IPS-18c (cell line): ENCODE measurements at regions not wholly inside any gene's neighbourhood (a gene's known extent, or its start where the extent isn't known, plus 50 kb on each side); places are given as distances from the start of the nearest gene placed in this dataset.

ENCODE experiments used
- H3K4me3 ChIP-seq: 2 replicates; pipeline ENCODE4 v1.7.0; 2013; ENCODE audit warnings: low read depth, mild to moderate bottlenecking, low read length, moderate library complexity; ENCODE audit not compliant: insufficient read depth
- H3K9me3 ChIP-seq: one replicate; pipeline ENCODE4 v1.6.1; 2013; ENCODE audit warnings: mild to moderate bottlenecking, low read length, moderate library complexity; ENCODE audit not compliant: control insufficient read depth, insufficient read depth

GRCh38 chr16:88292007-88292970 lies 90.5 kb upstream of the ZNF469 start:
- H3K4me3 ChIP-seq, result no peak overlapping the region
- H3K9me3 ChIP-seq, result no peaks in the 10 kb centered on the region

- H3K9me3 ChIP-seq, result no peaks in the 10 kb centered on the region
- no peak overlapping the region for H3K4me3 ChIP-seq
Measured at GRCh38 chr16:88293097-88293496, 89.7 kb upstream of the ZNF469 start.

- no peak overlapping the region for H3K4me3 ChIP-seq
- no peaks in the 10 kb centered on the region for H3K9me3 ChIP-seq
Measured at GRCh38 chr16:88295671-88296436, 86.9 kb upstream of the ZNF469 start.

GRCh38 chr16:88296437-88297177 lies 86.2 kb upstream of the ZNF469 start:
- H3K4me3 ChIP-seq, result no peak overlapping the region; the same call in 1 of the 2 replicates

GRCh38 chr16:88297178-88297720 lies 85.5 kb upstream of the ZNF469 start:
- H3K9me3 ChIP-seq, result no peaks in the 10 kb centered on the region
- no peak overlapping the region for H3K4me3 ChIP-seq

More at GRCh38 chr16:88296437-88297177, 86.2 kb upstream of the ZNF469 start:
- H3K9me3 ChIP-seq, result no peaks in the 10 kb centered on the region

GRCh38 chr16:88298181-88298832 lies 84.5 kb upstream of the ZNF469 start:
- Histone ChIP-seq H3K4me3 (no peak overlapping the region), H3K9me3 (peaks cover 2% of the 10 kb centered on the region)

- H3K4me3 ChIP-seq, result no peak overlapping the region
- H3K9me3 ChIP-seq, result peaks cover 2% of the 10 kb centered on the region
Measured at GRCh38 chr16:88298833-88299745, 83.7 kb upstream of the ZNF469 start.

- peaks cover 2% of the 10 kb centered on the region for H3K9me3 ChIP-seq
- H3K4me3 ChIP-seq, result no peak overlapping the region
Measured at GRCh38 chr16:88299751-88300462, 82.9 kb upstream of the ZNF469 start.

- H3K9me3 ChIP-seq, result peaks cover 2% of the 10 kb centered on the region
- no peak overlapping the region for H3K4me3 ChIP-seq
Measured at GRCh38 chr16:88300463-88300835, 82.3 kb upstream of the ZNF469 start.

- peaks cover 3% of the 10 kb centered on the region for H3K9me3 ChIP-seq
- no peak overlapping the region for H3K4me3 ChIP-seq
Measured at GRCh38 chr16:88301431-88301830, 81.3 kb upstream of the ZNF469 start.

- Histone ChIP-seq H3K9me3 (peaks cover 4% of the 10 kb centered on the region), H3K4me3 (no peak overlapping the region)
Measured at GRCh38 chr16:88301886-88302285, 80.9 kb upstream of the ZNF469 start.

GRCh38 chr16:88302666-88303065 lies 80.1 kb upstream of the ZNF469 start:
- no peak overlapping the region for H3K4me3 ChIP-seq
- peaks cover 4% of the 10 kb centered on the region for H3K9me3 ChIP-seq

GRCh38 chr16:88303405-88303804 lies 79.4 kb upstream of the ZNF469 start:
- no peak overlapping the region for H3K4me3 ChIP-seq
- H3K9me3 ChIP-seq, result peaks cover 4% of the 10 kb centered on the region

- Histone ChIP-seq H3K9me3 (peaks cover 4% of the 10 kb centered on the region), H3K4me3 (no peak overlapping the region; the same call in 1 of the 2 replicates)
Measured at GRCh38 chr16:88303890-88304819, 78.6 kb upstream of the ZNF469 start.
